Neural progenitor cell (in vitro differentiated cells): ENCODE measurements at regions not wholly inside any gene's neighbourhood (a gene's known extent, or its start where the extent isn't known, plus 50 kb on each side); places are given as distances from the start of the nearest gene placed in this dataset.

Experiments
- DNase-seq: peaks from one replicate; pipeline ENCODE4 v3.0.0-alpha.2; 2016; ENCODE audit warnings: low spot score
- H2AFZ ChIP-seq: fragments of 200-600 bp; sonication (generic); replicated peaks from 2 replicates; pipeline ENCODE4 v1.6.1; 2016; ENCODE audit warnings: antibody characterized with exemption
- H3F3A ChIP-seq: fragments of 200-600 bp; sonication (generic); 2 replicates; pipeline ENCODE4 v1.6.1; 2016; ENCODE audit warnings: antibody characterized with exemption, low read depth
- H3K27ac ChIP-seq: fragments of 200-600 bp; sonication (generic); 2 replicates; pipeline ENCODE4 v1.5.1; 2016; ENCODE audit warnings: mild to moderate bottlenecking
- H3K27me3 ChIP-seq: fragments of 200-600 bp; sonication (generic); 2 replicates; pipeline ENCODE4 v1.6.1; 2016; ENCODE audit warnings: mild to moderate bottlenecking, moderate library complexity
- H3K36me3 ChIP-seq: fragments of 200-600 bp; sonication (generic); 2 replicates; pipeline ENCODE4 v1.5.1; 2016
- H3K4me1 ChIP-seq: fragments of 200-600 bp; sonication (generic); 2 replicates; pipeline ENCODE4 v1.6.1; 2016; ENCODE audit warnings: mixed run types
- H3K4me2 ChIP-seq: fragments of 200-600 bp; sonication (generic); 2 replicates; pipeline ENCODE4 v1.6.1; 2016
- H3K4me3 ChIP-seq: fragments of 200-600 bp; sonication (generic); 2 replicates; pipeline ENCODE4 v1.5.1; 2016
- H3K79me2 ChIP-seq: fragments of 200-600 bp; sonication (generic); 2 replicates; pipeline ENCODE4 v1.6.1; 2016; ENCODE audit warnings: low read depth
- H3K9ac ChIP-seq: fragments of 200-600 bp; sonication (generic); 2 replicates; pipeline ENCODE4 v1.6.1; 2016
- H3K9me3 ChIP-seq: fragments of 200-600 bp; sonication (generic); 2 replicates; pipeline ENCODE4 v1.5.1; 2016; ENCODE audit warnings: low read depth
- H4K20me1 ChIP-seq: fragments of 200-600 bp; sonication (generic); 2 replicates; pipeline ENCODE4 v1.6.1; 2016; ENCODE audit warnings: low read depth
- H3K27ac Mint-ChIP-seq: 3 replicates; pipeline ENCODE4 v1.8.0; 2021; ENCODE audit warnings: mixed read lengths
- H3K27me3 Mint-ChIP-seq: 2 replicates; pipeline ENCODE4 v1.8.0; 2022; ENCODE audit warnings: low read depth, mild to moderate bottlenecking, inconsistent platforms, moderate library complexity, mixed read lengths; ENCODE audit not compliant: insufficient read depth
- H3K36me3 Mint-ChIP-seq: 3 replicates; pipeline ENCODE4 v1.8.0; 2021; ENCODE audit warnings: mixed read lengths
- H3K4me1 Mint-ChIP-seq: 3 replicates; pipeline ENCODE4 v1.8.0; 2021; ENCODE audit warnings: mixed read lengths
- H3K4me3 Mint-ChIP-seq: 3 replicates; pipeline ENCODE4 v1.8.0; 2021; ENCODE audit warnings: mild to moderate bottlenecking, moderate library complexity, mixed read lengths
- H3K9me3 Mint-ChIP-seq: 3 replicates; pipeline ENCODE4 v1.8.0; 2020; ENCODE audit warnings: mixed read lengths
- CTCF ChIP-seq: fragments of 200-600 bp; sonication (generic); IDR thresholded peaks from 2 replicates; pipeline ENCODE4 v1.5.1; 2017; ENCODE audit warnings: antibody characterized with exemption, mild to moderate bottlenecking
- EZH2 ChIP-seq: fragments of 200-600 bp; sonication (generic); IDR thresholded peaks from 2 replicates; pipeline ENCODE4 v1.6.1; 2017; ENCODE audit warnings: antibody characterized with exemption, mild to moderate bottlenecking, moderate library complexity
- EZH2phosphoT487 ChIP-seq: fragments of 200-600 bp; sonication (generic); IDR thresholded peaks from 2 replicates; pipeline ENCODE4 v1.6.1; 2017; ENCODE audit warnings: antibody characterized with exemption

DNA sequence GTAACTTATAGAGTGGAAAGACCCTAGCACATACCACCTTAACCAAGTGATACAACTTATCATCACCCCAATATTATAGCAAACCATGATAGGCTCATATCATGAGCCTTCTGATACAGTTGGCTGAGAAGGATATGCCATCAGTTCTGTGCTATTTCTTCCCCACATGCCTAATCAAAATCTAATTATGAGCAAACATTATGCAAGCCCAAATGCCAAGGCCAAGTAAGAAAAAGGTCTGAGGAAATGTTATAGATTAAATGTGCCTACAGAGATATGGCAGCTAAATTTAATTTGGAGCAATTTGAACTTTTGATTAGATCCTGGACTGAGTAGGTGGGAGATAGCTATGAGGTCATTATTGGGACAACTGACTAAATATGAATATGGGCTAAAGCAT is 225.9 kb upstream of the PMFBP1 start:
- Histone ChIP-seq H3K27me3 (no peaks in the 10 kb centered on the region), H3K36me3 (no peaks in the 10 kb centered on the region), H3K9me3 (no peaks in the 10 kb centered on the region), H4K20me1 (no peaks in the 10 kb centered on the region), H3K4me1 (peaks cover 4% of the 10 kb centered on the region), H3K9ac (no peak overlapping the region), H3F3A (no peaks in the 10 kb centered on the region), H3K79me2 (no peaks in the 10 kb centered on the region), H2AFZ (no peak overlapping the region), H3K4me2 (no peak overlapping the region), H3K27ac (no peak overlapping the region), H3K4me3 (no peak overlapping the region)
- DNase-seq: no peak
- Mint-ChIP-seq H3K9me3 (peaks cover 18% of the 10 kb centered on the region), H3K27ac (no peak overlapping the region), H3K4me1 (peaks cover 8% of the 10 kb centered on the region), H3K36me3 (peaks cover 6% of the 10 kb centered on the region), H3K27me3 (no peaks in the 10 kb centered on the region), H3K4me3 (no peak overlapping the region)
- no peak for TF ChIP-seq CTCF
- no peak for TF ChIP-seq EZH2phosphoT487
- TF ChIP-seq EZH2: no peak

DNA sequence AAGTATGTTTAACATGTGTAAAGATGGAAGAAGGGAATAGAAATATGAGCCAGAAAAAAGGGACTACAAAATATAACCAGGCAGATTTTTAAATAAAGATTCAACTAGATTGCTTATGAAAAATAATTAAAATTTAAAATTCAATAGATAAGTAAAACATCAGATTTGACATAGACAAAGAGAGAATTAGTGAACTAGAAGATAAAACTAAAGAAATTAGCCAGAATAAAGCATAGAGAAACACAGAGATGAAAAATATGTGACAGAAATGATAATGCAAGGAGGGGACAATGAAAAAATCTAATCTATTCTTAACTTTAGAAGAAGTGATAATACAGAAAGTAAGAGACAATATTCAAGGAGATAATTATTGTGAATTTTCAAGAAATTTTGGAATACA is 222.6 kb upstream of the PMFBP1 start:
- Mint-ChIP-seq H3K27ac (no peak overlapping the region), H3K9me3 (peaks cover 15% of the 10 kb centered on the region), H3K27me3 (no peaks in the 10 kb centered on the region), H3K4me1 (no peaks in the 10 kb centered on the region), H3K36me3 (peaks cover 6% of the 10 kb centered on the region), H3K4me3 (no peak overlapping the region)
- H3K27me3 ChIP-seq: no peaks in the 10 kb centered on the region
- H3K9me3 ChIP-seq: no peaks in the 10 kb centered on the region
- no peaks in the 10 kb centered on the region for H4K20me1 ChIP-seq
- H3K79me2 ChIP-seq: no peaks in the 10 kb centered on the region
- no peak overlapping the region for H3K4me3 ChIP-seq
- no peak overlapping the region for H3K27ac ChIP-seq
- H3K9ac ChIP-seq: no peak overlapping the region
- no peak overlapping the region for H2AFZ ChIP-seq
- no peak for DNase-seq
- TF ChIP-seq CTCF (no peak), EZH2 (no peak), EZH2phosphoT487 (no peak)
- H3F3A ChIP-seq: no peaks in the 10 kb centered on the region
- H3K36me3 ChIP-seq: no peaks in the 10 kb centered on the region
- no peaks in the 10 kb centered on the region for H3K4me1 ChIP-seq
- H3K4me2 ChIP-seq: no peak overlapping the region

DNA sequence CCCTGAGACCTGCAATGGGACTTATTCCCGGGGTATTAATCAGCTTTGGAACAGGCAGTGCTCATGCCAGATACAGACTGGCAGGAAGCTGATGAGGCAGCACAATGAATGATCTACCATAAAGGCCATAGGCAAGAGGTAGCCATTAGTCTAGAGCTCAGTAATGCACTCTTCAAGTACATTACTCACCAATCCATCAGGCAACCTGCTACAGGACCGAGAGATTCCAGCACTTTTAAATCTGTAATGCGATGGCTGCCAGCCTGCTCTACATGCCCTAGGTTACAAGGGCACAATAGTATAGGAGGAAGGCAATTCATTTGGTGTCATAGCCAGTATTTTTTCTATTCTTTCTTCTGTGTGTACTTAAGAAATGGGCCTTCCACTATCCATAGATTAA is 217.8 kb upstream of the PMFBP1 start:
- Mint-ChIP-seq H3K4me3 (no peak overlapping the region), H3K27ac (no peak overlapping the region), H3K36me3 (peaks cover 23% of the 10 kb centered on the region), H3K4me1 (no peaks in the 10 kb centered on the region), H3K9me3 (peaks cover 29% of the 10 kb centered on the region), H3K27me3 (no peaks in the 10 kb centered on the region)
- Histone ChIP-seq H2AFZ (no peak overlapping the region), H3K9ac (no peak overlapping the region), H3K4me1 (no peaks in the 10 kb centered on the region), H3K27ac (no peak overlapping the region), H4K20me1 (no peaks in the 10 kb centered on the region), H3F3A (no peaks in the 10 kb centered on the region), H3K79me2 (no peaks in the 10 kb centered on the region), H3K36me3 (peaks cover 9% of the 10 kb centered on the region), H3K4me3 (no peak overlapping the region), H3K4me2 (no peak overlapping the region), H3K9me3 (peaks cover 5% of the 10 kb centered on the region), H3K27me3 (no peaks in the 10 kb centered on the region)
- no peak for DNase-seq
- TF ChIP-seq EZH2 (no peak), CTCF (no peak), EZH2phosphoT487 (no peak)

DNA sequence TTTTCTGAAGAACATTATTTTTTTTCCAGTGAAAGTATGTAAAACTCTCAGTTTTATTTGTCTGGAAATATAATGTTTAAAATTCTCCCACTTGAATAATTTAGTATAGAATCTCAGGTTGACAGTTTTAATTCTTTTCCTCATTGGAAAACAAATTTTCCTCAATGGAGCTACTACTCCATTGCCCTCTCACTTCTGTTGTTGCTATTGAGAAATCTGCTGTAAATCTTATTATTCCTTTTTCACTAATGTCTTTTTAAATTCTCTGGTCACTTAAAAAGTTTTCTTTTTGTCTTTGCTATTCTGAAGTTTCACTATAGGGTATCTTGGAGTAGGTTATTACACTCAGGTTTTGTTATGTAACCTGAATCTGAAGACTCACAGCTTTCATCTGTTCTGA is 216.1 kb upstream of the PMFBP1 start:
- H3K27me3 Mint-ChIP-seq: no peaks in the 10 kb centered on the region
- peaks cover 5% of the 10 kb centered on the region for H3K9me3 ChIP-seq
- peaks cover 24% of the 10 kb centered on the region for H3K36me3 Mint-ChIP-seq
- H3F3A ChIP-seq: no peaks in the 10 kb centered on the region
- H2AFZ ChIP-seq: no peak overlapping the region
- no peak for TF ChIP-seq EZH2phosphoT487
- TF ChIP-seq CTCF: no peak
- no peak for TF ChIP-seq EZH2
- no peak overlapping the region for H3K27ac Mint-ChIP-seq
- no peak for DNase-seq
- H3K4me1 ChIP-seq: no peaks in the 10 kb centered on the region
- H3K9me3 Mint-ChIP-seq: peaks cover 23% of the 10 kb centered on the region
- no peaks in the 10 kb centered on the region for H3K27me3 ChIP-seq
- H4K20me1 ChIP-seq: no peaks in the 10 kb centered on the region
- no peak overlapping the region for H3K9ac ChIP-seq
- no peak overlapping the region for H3K4me3 Mint-ChIP-seq
- H3K4me2 ChIP-seq: no peak overlapping the region
- H3K36me3 ChIP-seq: peaks cover 9% of the 10 kb centered on the region
- no peak overlapping the region for H3K27ac ChIP-seq
- H3K4me3 ChIP-seq: no peak overlapping the region
- H3K4me1 Mint-ChIP-seq: no peaks in the 10 kb centered on the region
- H3K79me2 ChIP-seq: no peaks in the 10 kb centered on the region
